WTC11 (cell line): ENCODE measurements at regions not wholly inside any gene's neighbourhood (a gene's known extent, or its start where the extent isn't known, plus 50 kb on each side); places are given as distances from the start of the nearest gene placed in this dataset.

ENCODE experiments used
- ATAC-seq: fragments of 200-7000 bp; cut with Tn5 transposase; 2 replicates; pipeline ENCODE4 v1.10.0; 2021; ENCODE audit warnings: mild to moderate bottlenecking, moderate library complexity
- CTCF ChIA-PET: fragments of 300-600 bp; sonication (Branson Sonifier 250); formaldehyde crosslinking; loops from one replicate; lab custom pipeline; 2021; ENCODE audit warnings: antibody characterized with exemption; lab: Charles Lee
- POLR2A ChIA-PET: fragments of 350-600 bp; sonication (Branson Sonifier 250); formaldehyde crosslinking; loops from one replicate; lab custom pipeline; 2021; ENCODE audit warnings: antibody characterized with exemption; lab: Charles Lee
- DNase-seq: peaks from one replicate; pipeline ENCODE4 v3.0.0; 2021; ENCODE audit warnings: low spot score
- H3K27ac Mint-ChIP-seq: 2 replicates; pipeline ENCODE4 v1.8.0; 2021; ENCODE audit warnings: mixed read lengths
- H3K27me3 Mint-ChIP-seq: 2 replicates; pipeline ENCODE4 v1.8.0; 2021; ENCODE audit warnings: low read depth, mild to moderate bottlenecking, moderate library complexity, mixed read lengths
- H3K36me3 Mint-ChIP-seq: 2 replicates; pipeline ENCODE4 v1.8.0; 2021; ENCODE audit warnings: mixed read lengths
- H3K4me1 Mint-ChIP-seq: 2 replicates; pipeline ENCODE4 v1.8.0; 2022; ENCODE audit warnings: mixed read lengths
- H3K4me3 Mint-ChIP-seq: 2 replicates; pipeline ENCODE4 v1.8.0; 2021; ENCODE audit warnings: mild to moderate bottlenecking, moderate library complexity, mixed read lengths
- H3K9me3 Mint-ChIP-seq: 2 replicates; pipeline ENCODE4 v1.8.0; 2021; ENCODE audit warnings: mixed read lengths
- ATF1 ChIP-seq: sonication (generic); formaldehyde crosslinking; IDR thresholded peaks from 2 replicates; pipeline ENCODE4 v1.8.1; 2023; ENCODE audit warnings: mild to moderate bottlenecking, moderate library complexity, missing genetic modification reagents
- CDX4 ChIP-seq: fragments of 250-450 bp; sonication (Bioruptor Pico); IDR thresholded peaks from 2 replicates; pipeline ENCODE4 v1.9.0; 2021; ENCODE audit warnings: moderate library complexity, mild to moderate bottlenecking, inconsistent platforms, borderline replicate concordance
- ESRRA ChIP-seq: sonication (generic); formaldehyde crosslinking; IDR thresholded peaks from 2 replicates; pipeline ENCODE4 v1.8.1; 2022; ENCODE audit warnings: mild to moderate bottlenecking, missing genetic modification reagents, borderline replicate concordance
- GABPB1 ChIP-seq: sonication (generic); formaldehyde crosslinking; IDR thresholded peaks from 2 replicates; pipeline ENCODE4 v1.8.1; 2023; ENCODE audit warnings: mild to moderate bottlenecking, missing genetic modification reagents
- IRF2 ChIP-seq: sonication (generic); formaldehyde crosslinking; IDR thresholded peaks from 2 replicates; pipeline ENCODE4 v1.8.0; 2022; ENCODE audit warnings: low read depth, missing genetic modification reagents, borderline replicate concordance
- NFATC4 ChIP-seq: fragments of 250-450 bp; sonication (Bioruptor Pico); IDR thresholded peaks from 2 replicates; pipeline ENCODE4 v1.9.0; 2021; ENCODE audit warnings: mild to moderate bottlenecking
- NR2C2 ChIP-seq: sonication (generic); formaldehyde crosslinking; IDR thresholded peaks from 2 replicates; pipeline ENCODE4 v1.8.0; 2022; ENCODE audit warnings: mild to moderate bottlenecking, missing genetic modification reagents
- SMAD3 ChIP-seq: sonication (generic); formaldehyde crosslinking; IDR thresholded peaks from 2 replicates; pipeline ENCODE4 v1.8.0; 2022; ENCODE audit warnings: missing genetic modification reagents, mild to moderate bottlenecking, borderline replicate concordance
- TEAD1 ChIP-seq: sonication (generic); formaldehyde crosslinking; IDR thresholded peaks from 2 replicates; pipeline ENCODE4 v1.8.0; 2022; ENCODE audit warnings: mild to moderate bottlenecking, missing genetic modification reagents
- ZMAT4 ChIP-seq: fragments of 250-450 bp; sonication (Bioruptor Pico); IDR thresholded peaks from 2 replicates; pipeline ENCODE4 v1.9.0; 2021; ENCODE audit warnings: mild to moderate bottlenecking
- ZNF317 ChIP-seq: sonication (generic); formaldehyde crosslinking; IDR thresholded peaks from 2 replicates; pipeline ENCODE4 v1.8.1; 2023; ENCODE audit warnings: low read depth, mild to moderate bottlenecking, moderate library complexity, missing genetic modification reagents, borderline replicate concordance
- TF ChIP-seq, protein P1 (sequence below): sonication (generic); formaldehyde crosslinking; IDR thresholded peaks from 2 replicates; pipeline ENCODE4 v1.8.0; 2023; ENCODE audit warnings: missing genetic modification reagents, mild to moderate bottlenecking, borderline replicate concordance
- TF ChIP-seq, protein P2 (sequence below): sonication (generic); formaldehyde crosslinking; IDR thresholded peaks from 2 replicates; pipeline ENCODE4 v1.8.1; 2022; ENCODE audit warnings: missing genetic modification reagents, borderline replicate concordance
- TF ChIP-seq, protein P3 (sequence below): sonication (generic); formaldehyde crosslinking; IDR thresholded peaks from 2 replicates; pipeline ENCODE4 v1.8.1; 2023; ENCODE audit warnings: mild to moderate bottlenecking, moderate library complexity, missing genetic modification reagents

DNA sequence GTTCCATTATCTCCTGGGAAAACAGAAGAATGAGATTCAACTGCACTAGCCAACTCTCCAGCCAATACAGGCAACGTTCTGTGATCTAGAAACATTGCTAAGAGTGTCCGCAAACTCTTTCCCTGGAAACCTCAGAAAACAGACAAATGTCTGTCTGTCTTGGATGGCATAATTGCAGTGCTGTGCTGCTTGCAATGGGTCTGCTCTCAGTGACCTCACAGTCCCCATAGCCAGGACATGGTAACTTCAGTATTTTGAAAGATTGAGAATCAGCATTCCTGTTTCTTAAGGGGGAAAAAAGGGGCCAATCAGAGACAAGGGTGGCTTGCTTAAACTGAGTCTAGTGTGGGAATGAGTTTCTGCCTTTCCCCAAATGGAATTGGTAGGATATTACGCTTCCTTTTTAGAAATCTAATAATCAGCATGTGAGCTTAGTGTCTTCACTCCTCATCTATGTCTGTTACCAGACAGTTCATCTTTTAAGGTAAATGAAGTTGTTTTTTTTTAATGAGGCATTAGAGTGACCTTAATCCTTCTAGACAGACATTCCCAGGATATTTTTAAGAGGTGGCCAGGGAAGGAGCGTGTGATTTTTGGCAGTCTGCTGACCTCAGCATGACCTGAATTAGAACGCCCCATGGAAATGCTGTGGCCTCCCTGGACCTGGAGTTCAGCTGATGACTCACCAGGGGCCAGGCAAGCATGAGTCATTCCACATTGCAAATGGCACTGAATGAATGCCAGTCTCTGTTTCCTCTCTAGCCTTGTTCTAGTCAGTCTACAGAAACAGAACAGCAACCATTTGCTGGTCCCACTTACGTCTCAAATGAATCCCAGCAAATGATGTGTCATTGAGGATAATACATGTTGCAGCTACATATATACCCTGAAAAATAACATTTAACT lies 210.2 kb upstream of the ACTBL2 start:
- TF ChIP-seq ZNF317 (CRISPR knock-in tag) (no peak), TEAD1 (CRISPR knock-in tag) (no peak), SMAD3 (CRISPR knock-in tag) (no peak), CDX4 (CRISPR knock-in tag) (no peak), GABPB1 (CRISPR knock-in tag) (0 out of 2 replicates have a peak, but pooled peaks have one; percentile 21)
- TF ChIP-seq, protein P1, sequence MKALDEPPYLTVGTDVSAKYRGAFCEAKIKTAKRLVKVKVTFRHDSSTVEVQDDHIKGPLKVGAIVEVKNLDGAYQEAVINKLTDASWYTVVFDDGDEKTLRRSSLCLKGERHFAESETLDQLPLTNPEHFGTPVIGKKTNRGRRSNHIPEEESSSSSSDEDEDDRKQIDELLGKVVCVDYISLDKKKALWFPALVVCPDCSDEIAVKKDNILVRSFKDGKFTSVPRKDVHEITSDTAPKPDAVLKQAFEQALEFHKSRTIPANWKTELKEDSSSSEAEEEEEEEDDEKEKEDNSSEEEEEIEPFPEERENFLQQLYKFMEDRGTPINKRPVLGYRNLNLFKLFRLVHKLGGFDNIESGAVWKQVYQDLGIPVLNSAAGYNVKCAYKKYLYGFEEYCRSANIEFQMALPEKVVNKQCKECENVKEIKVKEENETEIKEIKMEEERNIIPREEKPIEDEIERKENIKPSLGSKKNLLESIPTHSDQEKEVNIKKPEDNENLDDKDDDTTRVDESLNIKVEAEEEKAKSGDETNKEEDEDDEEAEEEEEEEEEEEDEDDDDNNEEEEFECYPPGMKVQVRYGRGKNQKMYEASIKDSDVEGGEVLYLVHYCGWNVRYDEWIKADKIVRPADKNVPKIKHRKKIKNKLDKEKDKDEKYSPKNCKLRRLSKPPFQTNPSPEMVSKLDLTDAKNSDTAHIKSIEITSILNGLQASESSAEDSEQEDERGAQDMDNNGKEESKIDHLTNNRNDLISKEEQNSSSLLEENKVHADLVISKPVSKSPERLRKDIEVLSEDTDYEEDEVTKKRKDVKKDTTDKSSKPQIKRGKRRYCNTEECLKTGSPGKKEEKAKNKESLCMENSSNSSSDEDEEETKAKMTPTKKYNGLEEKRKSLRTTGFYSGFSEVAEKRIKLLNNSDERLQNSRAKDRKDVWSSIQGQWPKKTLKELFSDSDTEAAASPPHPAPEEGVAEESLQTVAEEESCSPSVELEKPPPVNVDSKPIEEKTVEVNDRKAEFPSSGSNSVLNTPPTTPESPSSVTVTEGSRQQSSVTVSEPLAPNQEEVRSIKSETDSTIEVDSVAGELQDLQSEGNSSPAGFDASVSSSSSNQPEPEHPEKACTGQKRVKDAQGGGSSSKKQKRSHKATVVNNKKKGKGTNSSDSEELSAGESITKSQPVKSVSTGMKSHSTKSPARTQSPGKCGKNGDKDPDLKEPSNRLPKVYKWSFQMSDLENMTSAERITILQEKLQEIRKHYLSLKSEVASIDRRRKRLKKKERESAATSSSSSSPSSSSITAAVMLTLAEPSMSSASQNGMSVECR (CRISPR knock-in tag), result no peak
- ATAC-seq (peak; percentile 88), DNase-seq (peak; percentile 21)
- no peak overlapping the region for H3K27ac Mint-ChIP-seq
- peaks cover 22% of the 10 kb centered on the region for H3K4me1 Mint-ChIP-seq
- no peaks in the 10 kb centered on the region for H3K27me3 Mint-ChIP-seq
- ChIA-PET CTCF (interaction anchor here (1.0 to 1.5 kb wide), 2 partner anchors 43 to 87 kb away, joined by 3 to 4 read pairs; no protein-coding TSS in a partner anchor), POLR2A (no interaction called here)
- H3K9me3 Mint-ChIP-seq, result no peaks in the 10 kb centered on the region
- no peak overlapping the region for H3K4me3 Mint-ChIP-seq
- no peaks in the 10 kb centered on the region for H3K36me3 Mint-ChIP-seq

DNA sequence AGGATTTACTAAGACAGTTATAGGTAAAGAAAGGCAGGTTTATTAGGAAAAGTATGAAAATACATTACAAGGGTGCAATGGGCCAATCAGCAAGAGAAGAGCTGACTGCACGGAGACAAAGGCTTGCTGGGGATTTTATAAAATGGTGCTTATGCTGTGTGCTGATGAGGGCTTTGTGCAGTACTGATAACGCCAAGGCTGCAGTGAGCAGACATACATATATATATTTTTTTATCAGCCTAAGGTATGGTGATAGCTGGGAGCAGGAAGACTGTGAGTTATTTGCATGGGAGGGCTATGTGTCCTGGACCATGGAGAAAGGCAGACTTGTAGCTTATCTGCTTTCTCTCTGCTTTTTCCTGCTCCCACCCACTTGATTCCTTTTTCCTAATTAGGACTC lies 208.1 kb upstream of the ACTBL2 start:
- Mint-ChIP-seq H3K4me1 (peaks cover 15% of the 10 kb centered on the region), H3K9me3 (peaks cover 4% of the 10 kb centered on the region; the same call in 1 of the 2 replicates), H3K36me3 (no peaks in the 10 kb centered on the region), H3K27ac (no peak overlapping the region), H3K4me3 (no peak overlapping the region), H3K27me3 (no peaks in the 10 kb centered on the region)
- ChIA-PET POLR2A (interaction anchor here (1.3 kb wide), 1 partner anchor 40 kb away, joined by 3 read pairs; no protein-coding TSS in a partner anchor), CTCF (no interaction called here)
- no peak for DNase-seq
- no peak for ATAC-seq
- TF ChIP-seq ATF1 (CRISPR knock-in tag) (no peak), NR2C2 (no peak), ZMAT4 (CRISPR knock-in tag) (no peak), NFATC4 (CRISPR knock-in tag) (no peak), ESRRA (CRISPR knock-in tag) (no peak), IRF2 (CRISPR knock-in tag) (no peak), GABPB1 (CRISPR knock-in tag) (no peak)
- TF ChIP-seq, protein P2, sequence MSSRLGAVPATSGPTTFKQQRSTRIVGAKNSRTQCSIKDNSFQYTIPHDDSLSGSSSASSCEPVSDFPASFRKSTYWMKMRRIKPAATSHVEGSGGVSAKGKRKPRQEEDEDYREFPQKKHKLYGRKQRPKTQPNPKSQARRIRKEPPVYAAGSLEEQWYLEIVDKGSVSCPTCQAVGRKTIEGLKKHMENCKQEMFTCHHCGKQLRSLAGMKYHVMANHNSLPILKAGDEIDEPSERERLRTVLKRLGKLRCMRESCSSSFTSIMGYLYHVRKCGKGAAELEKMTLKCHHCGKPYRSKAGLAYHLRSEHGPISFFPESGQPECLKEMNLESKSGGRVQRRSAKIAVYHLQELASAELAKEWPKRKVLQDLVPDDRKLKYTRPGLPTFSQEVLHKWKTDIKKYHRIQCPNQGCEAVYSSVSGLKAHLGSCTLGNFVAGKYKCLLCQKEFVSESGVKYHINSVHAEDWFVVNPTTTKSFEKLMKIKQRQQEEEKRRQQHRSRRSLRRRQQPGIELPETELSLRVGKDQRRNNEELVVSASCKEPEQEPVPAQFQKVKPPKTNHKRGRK (CRISPR knock-in tag), result no peak
- TF ChIP-seq, protein P1 (CRISPR knock-in tag), result no peak
- TF ChIP-seq, protein P3, sequence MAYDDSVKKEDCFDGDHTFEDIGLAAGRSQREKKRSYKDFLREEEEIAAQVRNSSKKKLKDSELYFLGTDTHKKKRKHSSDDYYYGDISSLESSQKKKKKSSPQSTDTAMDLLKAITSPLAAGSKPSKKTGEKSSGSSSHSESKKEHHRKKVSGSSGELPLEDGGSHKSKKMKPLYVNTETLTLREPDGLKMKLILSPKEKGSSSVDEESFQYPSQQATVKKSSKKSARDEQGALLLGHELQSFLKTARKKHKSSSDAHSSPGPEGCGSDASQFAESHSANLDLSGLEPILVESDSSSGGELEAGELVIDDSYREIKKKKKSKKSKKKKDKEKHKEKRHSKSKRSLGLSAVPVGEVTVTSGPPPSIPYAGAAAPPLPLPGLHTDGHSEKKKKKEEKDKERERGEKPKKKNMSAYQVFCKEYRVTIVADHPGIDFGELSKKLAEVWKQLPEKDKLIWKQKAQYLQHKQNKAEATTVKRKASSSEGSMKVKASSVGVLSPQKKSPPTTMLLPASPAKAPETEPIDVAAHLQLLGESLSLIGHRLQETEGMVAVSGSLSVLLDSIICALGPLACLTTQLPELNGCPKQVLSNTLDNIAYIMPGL, result no peak
